ENCODE measurements at regions not wholly inside any gene's neighbourhood (a gene's known extent, or its start where the extent isn't known, plus 50 kb on each side); places are given as distances from the start of the nearest gene placed in this dataset.

DNA sequence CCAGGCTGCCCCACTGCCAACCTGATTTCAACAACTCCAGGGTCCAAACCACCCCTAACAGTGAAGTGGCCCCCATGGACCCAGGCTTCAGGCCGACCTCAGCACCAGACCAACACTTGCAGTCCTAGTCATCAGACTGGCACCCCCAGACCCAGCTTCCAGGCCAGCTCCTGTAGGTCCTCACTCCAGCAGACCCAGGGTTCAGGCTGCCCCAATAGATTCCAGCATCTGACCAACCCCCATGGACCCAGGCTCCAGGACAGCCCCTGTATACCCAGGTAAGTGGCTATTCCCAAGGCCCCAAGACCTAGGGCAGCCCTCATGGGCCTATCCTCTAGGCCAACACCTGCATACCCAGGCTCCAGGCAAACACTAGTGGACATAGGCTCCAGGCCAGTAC lies 193.8 kb upstream of the OBI1 start:
- intact Hi-C loops (cut with micrococcal nuclease; ENCODE audit: unreplicated experiment), result no loop called here
- no peaks in the 10 kb centered on the region for H3K36me3 ChIP-seq (ENCODE audit: insufficient read depth, low read length)
- no peak overlapping the region for H3K27ac ChIP-seq (ENCODE audit: low read depth, low read length, poor library complexity, severe bottlenecking)
- no peaks in the 10 kb centered on the region for H3K9me3 ChIP-seq (ENCODE audit: low read length)
- TF ChIP-seq, protein P1, sequence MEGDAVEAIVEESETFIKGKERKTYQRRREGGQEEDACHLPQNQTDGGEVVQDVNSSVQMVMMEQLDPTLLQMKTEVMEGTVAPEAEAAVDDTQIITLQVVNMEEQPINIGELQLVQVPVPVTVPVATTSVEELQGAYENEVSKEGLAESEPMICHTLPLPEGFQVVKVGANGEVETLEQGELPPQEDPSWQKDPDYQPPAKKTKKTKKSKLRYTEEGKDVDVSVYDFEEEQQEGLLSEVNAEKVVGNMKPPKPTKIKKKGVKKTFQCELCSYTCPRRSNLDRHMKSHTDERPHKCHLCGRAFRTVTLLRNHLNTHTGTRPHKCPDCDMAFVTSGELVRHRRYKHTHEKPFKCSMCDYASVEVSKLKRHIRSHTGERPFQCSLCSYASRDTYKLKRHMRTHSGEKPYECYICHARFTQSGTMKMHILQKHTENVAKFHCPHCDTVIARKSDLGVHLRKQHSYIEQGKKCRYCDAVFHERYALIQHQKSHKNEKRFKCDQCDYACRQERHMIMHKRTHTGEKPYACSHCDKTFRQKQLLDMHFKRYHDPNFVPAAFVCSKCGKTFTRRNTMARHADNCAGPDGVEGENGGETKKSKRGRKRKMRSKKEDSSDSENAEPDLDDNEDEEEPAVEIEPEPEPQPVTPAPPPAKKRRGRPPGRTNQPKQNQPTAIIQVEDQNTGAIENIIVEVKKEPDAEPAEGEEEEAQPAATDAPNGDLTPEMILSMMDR (conservative IDR thresholded peaks at IDR 0.05; ENCODE audit: low read length), result no peak
- TF ChIP-seq EZH2phosphoT487 (IDR thresholded peaks at IDR 0.05; ENCODE audit: borderline replicate concordance, low read depth, low read length), result no peak
- H2AFZ ChIP-seq (ENCODE audit: low read length), result no peak overlapping the region
- H3K4me1 ChIP-seq (ENCODE audit: insufficient read depth, low read length, poor library complexity, severe bottlenecking), result no peaks in the 10 kb centered on the region
- H3K9me2 ChIP-seq (ENCODE audit: insufficient read depth, low read length), result no peaks in the 10 kb centered on the region
- H4K20me1 ChIP-seq (ENCODE audit: insufficient read depth, low read length), result no peaks in the 10 kb centered on the region
- H3K4me2 ChIP-seq (ENCODE audit: low read length), result no peak overlapping the region
- no TSS peak for BruUV-seq (replicated peaks)
- no peak overlapping the region for H3K4me3 ChIP-seq (ENCODE audit: low read depth, low read length, poor library complexity, severe bottlenecking)
- no peaks in the 10 kb centered on the region for H3K79me2 ChIP-seq (ENCODE audit: insufficient read depth, low read depth, low read length)
- POLR2A ChIA-PET, result no interaction called here
- DNase-seq (ENCODE audit: low spot score), result no peak
- CTCF ChIA-PET (ENCODE audit: unreplicated experiment), result no interaction called here

- CTCF ChIA-PET (ENCODE audit: unreplicated experiment), result no interaction called here
- POLR2A ChIA-PET, result interaction anchor here (0.5 to 0.6 kb wide), 2 partner anchors 135 to 414 kb away, joined by 3 to 5 read pairs; no protein-coding TSS in a partner anchor
- intact Hi-C loops (cut with micrococcal nuclease; ENCODE audit: unreplicated experiment), result no loop called here
- H3K9me3 ChIP-seq (ENCODE audit: low read length), result no peaks in the 10 kb centered on the region
- no peaks in the 10 kb centered on the region for H3K4me1 ChIP-seq (ENCODE audit: insufficient read depth, low read length, poor library complexity, severe bottlenecking)
- TF ChIP-seq EZH2phosphoT487 (IDR thresholded peaks at IDR 0.05; ENCODE audit: borderline replicate concordance, low read depth, low read length), result no peak
- TF ChIP-seq, protein P1 (conservative IDR thresholded peaks at IDR 0.05; ENCODE audit: low read length), result no peak
- BruUV-seq (replicated peaks), result no TSS peak
- no peak overlapping the region for H3K4me2 ChIP-seq (ENCODE audit: low read length)
- no peaks in the 10 kb centered on the region for H3K79me2 ChIP-seq (ENCODE audit: insufficient read depth, low read depth, low read length)
- H3K27ac ChIP-seq (ENCODE audit: low read depth, low read length, poor library complexity, severe bottlenecking), result no peak overlapping the region
- no peak overlapping the region for H3K4me3 ChIP-seq (ENCODE audit: low read depth, low read length, poor library complexity, severe bottlenecking)
- no peaks in the 10 kb centered on the region for H3K36me3 ChIP-seq (ENCODE audit: insufficient read depth, low read length)
- DNase-seq (ENCODE audit: low spot score), result no peak
- no peak overlapping the region for H2AFZ ChIP-seq (ENCODE audit: low read length)
- no peaks in the 10 kb centered on the region for H3K9me2 ChIP-seq (ENCODE audit: insufficient read depth, low read length)
- no peaks in the 10 kb centered on the region for H4K20me1 ChIP-seq (ENCODE audit: insufficient read depth, low read length)
Measured at GRCh38 chr13:78845656-78846365, 186.9 kb upstream of the OBI1 start.

GRCh38 chr13:78844106-78844505 lies 185.2 kb upstream of the OBI1 start:
- no peak overlapping the region for H2AFZ ChIP-seq (ENCODE audit: low read length)
- DNase-seq (ENCODE audit: low spot score), result no peak
- no peaks in the 10 kb centered on the region for H3K36me3 ChIP-seq (ENCODE audit: insufficient read depth, low read length)
- no peaks in the 10 kb centered on the region for H3K4me1 ChIP-seq (ENCODE audit: insufficient read depth, low read length, poor library complexity, severe bottlenecking)
- no peak overlapping the region for H3K4me3 ChIP-seq (ENCODE audit: low read depth, low read length, poor library complexity, severe bottlenecking)
- intact Hi-C loops (cut with micrococcal nuclease; ENCODE audit: unreplicated experiment), result no loop called here
- BruUV-seq (replicated peaks), result no TSS peak
- CTCF ChIA-PET (ENCODE audit: unreplicated experiment), result no interaction called here
- TF ChIP-seq, protein P1 (conservative IDR thresholded peaks at IDR 0.05; ENCODE audit: low read length), result no peak
- no peak for TF ChIP-seq EZH2phosphoT487 (IDR thresholded peaks at IDR 0.05; ENCODE audit: borderline replicate concordance, low read depth, low read length)
- H3K27ac ChIP-seq (ENCODE audit: low read depth, low read length, poor library complexity, severe bottlenecking), result no peak overlapping the region
- no peaks in the 10 kb centered on the region for H4K20me1 ChIP-seq (ENCODE audit: insufficient read depth, low read length)
- H3K9me3 ChIP-seq (ENCODE audit: low read length), result no peaks in the 10 kb centered on the region
- no peaks in the 10 kb centered on the region for H3K79me2 ChIP-seq (ENCODE audit: insufficient read depth, low read depth, low read length)
- H3K9me2 ChIP-seq (ENCODE audit: insufficient read depth, low read length), result no peaks in the 10 kb centered on the region
- no peak overlapping the region for H3K4me2 ChIP-seq (ENCODE audit: low read length)
- POLR2A ChIA-PET, result interaction anchor here (1.0 to 1.2 kb wide), 3 partner anchors 20 to 55 kb away, joined by 3 to 6 read pairs (median 3); no protein-coding TSS in a partner anchor

Data from OCI-LY7 (cell line).